ENCODE measurements at regions not wholly inside any gene's neighbourhood (a gene's known extent, or its start where the extent isn't known, plus 50 kb on each side); places are given as distances from the start of the nearest gene placed in this dataset.

DNA sequence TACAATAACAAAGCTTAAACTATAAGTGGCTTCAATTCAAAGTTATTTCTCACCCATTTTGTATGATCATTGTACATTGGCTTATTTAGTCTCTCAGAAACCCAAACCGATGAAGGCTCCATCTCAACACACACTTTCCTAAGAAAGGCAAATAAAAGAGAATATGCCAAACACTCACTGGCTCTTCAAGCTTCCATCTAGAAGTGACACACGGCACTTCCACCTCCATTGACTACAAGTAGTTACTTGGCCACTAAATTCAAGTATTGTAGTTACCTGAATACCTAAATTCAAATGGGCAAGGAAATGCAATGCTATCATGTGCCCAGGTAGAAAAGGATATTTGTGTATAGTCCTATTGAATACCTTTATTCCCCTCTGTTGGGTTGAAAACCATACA is 170.6 kb downstream of the OGFRL1 start:
- DNase-seq (ENCODE audit: extremely low spot score in 2 of 2): no peak
- Histone ChIP-seq H3K36me3 (no peaks in the 10 kb centered on the region), H3K4me1 (no peaks in the 10 kb centered on the region), H3K27ac (no peak overlapping the region), H3K27me3 (no peaks in the 10 kb centered on the region), H3K9me3 (no peaks in the 10 kb centered on the region), H3K4me3 (no peak overlapping the region)
- TF ChIP-seq, protein P1, sequence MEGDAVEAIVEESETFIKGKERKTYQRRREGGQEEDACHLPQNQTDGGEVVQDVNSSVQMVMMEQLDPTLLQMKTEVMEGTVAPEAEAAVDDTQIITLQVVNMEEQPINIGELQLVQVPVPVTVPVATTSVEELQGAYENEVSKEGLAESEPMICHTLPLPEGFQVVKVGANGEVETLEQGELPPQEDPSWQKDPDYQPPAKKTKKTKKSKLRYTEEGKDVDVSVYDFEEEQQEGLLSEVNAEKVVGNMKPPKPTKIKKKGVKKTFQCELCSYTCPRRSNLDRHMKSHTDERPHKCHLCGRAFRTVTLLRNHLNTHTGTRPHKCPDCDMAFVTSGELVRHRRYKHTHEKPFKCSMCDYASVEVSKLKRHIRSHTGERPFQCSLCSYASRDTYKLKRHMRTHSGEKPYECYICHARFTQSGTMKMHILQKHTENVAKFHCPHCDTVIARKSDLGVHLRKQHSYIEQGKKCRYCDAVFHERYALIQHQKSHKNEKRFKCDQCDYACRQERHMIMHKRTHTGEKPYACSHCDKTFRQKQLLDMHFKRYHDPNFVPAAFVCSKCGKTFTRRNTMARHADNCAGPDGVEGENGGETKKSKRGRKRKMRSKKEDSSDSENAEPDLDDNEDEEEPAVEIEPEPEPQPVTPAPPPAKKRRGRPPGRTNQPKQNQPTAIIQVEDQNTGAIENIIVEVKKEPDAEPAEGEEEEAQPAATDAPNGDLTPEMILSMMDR (IDR thresholded peaks at IDR 0.05): no peak
- TF ChIP-seq POLR2AphosphoS5 (IDR thresholded peaks at IDR 0.05; ENCODE audit: insufficient read depth in 1 of 2, low read depth in 1 of 2): no peak
- no peak for TF ChIP-seq POLR2A (IDR thresholded peaks at IDR 0.05)
- intact Hi-C loops (cut with DNase I): no loop called here

DNA sequence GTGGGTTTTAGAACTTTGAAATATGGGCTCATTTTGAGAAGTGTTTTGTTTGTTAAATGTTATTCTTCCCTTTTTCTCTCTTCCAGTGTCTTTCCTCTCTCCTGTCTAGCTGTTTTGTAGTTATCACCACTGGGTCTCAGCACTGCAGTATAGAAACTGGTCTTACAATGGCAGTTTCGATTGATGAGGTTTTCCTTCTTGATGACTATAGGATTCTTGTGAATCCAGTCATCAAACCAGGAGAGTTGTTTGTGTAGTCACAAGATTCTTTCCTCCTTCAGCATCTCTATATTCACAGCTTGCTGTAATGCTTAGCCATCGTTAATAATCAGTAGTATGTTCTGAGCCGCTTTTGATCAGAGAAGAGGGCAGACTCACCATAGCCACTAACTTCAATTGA is 172.3 kb downstream of the OGFRL1 start:
- H3K4me1 ChIP-seq: no peaks in the 10 kb centered on the region
- no peaks in the 10 kb centered on the region for H3K36me3 ChIP-seq
- H3K27me3 ChIP-seq: no peaks in the 10 kb centered on the region
- peaks cover 3% of the 10 kb centered on the region for H3K9me3 ChIP-seq
- H3K27ac ChIP-seq: no peak overlapping the region
- intact Hi-C loops (cut with DNase I): no loop called here
- no peak for DNase-seq (ENCODE audit: extremely low spot score in 2 of 2)
- TF ChIP-seq POLR2A (IDR thresholded peaks at IDR 0.05): no peak
- TF ChIP-seq POLR2AphosphoS5 (IDR thresholded peaks at IDR 0.05; ENCODE audit: insufficient read depth in 1 of 2, low read depth in 1 of 2): no peak
- TF ChIP-seq, protein P1 (IDR thresholded peaks at IDR 0.05): no peak
- H3K4me3 ChIP-seq: no peak overlapping the region

DNA sequence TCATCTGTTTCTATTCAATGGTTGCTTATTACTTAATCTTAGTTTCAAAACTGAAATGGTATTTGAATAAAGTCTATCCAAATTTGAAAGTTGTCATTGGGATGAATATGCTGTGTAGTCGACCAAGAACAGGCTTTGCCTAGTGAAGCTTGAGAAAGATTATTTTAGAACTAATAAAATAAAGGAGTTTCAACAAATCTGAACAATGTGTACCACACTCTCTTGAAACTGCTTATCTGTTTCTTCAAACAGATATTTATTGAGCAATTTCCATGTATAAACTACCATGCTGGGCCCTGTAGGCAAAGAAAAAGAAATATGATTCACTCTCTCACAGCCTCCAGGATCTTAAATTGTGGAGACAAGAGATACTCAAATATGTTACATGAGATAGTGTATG is 174.4 kb downstream of the OGFRL1 start:
- Histone ChIP-seq H3K27me3 (no peaks in the 10 kb centered on the region), H3K36me3 (no peaks in the 10 kb centered on the region), H3K4me3 (no peak overlapping the region), H3K4me1 (no peaks in the 10 kb centered on the region), H3K9me3 (peaks cover 3% of the 10 kb centered on the region), H3K27ac (no peak overlapping the region)
- intact Hi-C loops (cut with DNase I): no loop called here
- no peak for DNase-seq (ENCODE audit: extremely low spot score in 2 of 2)
- TF ChIP-seq POLR2AphosphoS5 (IDR thresholded peaks at IDR 0.05; ENCODE audit: insufficient read depth in 1 of 2, low read depth in 1 of 2): no peak
- TF ChIP-seq, protein P1 (IDR thresholded peaks at IDR 0.05): no peak

DNA sequence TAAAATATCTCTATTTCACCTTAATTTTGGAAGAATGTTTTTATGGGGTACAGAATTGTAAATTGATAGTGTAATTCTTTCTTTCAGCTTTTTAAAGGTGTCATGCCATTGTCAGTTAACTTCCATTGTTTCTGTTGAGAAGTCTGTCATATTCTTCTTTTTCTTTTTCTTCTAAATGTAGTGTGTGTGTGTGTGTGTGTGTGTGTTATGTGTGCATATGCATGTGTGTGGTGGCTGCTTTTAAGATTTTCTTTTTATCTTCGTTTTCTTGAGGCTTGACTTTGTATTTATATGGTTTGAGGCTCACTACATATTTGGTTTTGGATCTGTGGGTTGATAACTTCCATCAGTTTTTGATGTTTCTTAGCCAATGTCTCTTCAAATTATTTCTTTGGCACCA is 176.5 kb downstream of the OGFRL1 start:
- Histone ChIP-seq H3K27ac (no peak overlapping the region), H3K9me3 (peaks cover 3% of the 10 kb centered on the region)

DNA sequence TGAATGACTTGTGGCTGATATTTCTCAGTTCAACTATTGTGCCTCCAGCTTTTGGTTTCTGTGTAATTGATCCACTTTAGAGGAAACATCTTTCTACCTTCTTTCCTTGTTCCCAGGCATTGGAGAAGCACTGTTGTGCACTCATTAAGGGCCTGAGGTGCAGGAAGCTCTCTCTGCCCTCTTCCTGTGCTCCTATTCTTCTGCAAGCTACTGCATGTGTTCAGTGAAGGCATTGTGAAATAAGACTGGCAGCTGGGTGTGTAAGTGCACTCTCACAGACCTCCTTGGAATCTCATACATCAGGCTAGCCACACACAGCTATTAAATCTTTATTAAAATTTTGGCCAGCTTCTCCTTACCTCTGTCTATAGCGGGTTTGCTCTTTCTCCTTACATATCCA is 177.8 kb downstream of the OGFRL1 start:
- Histone ChIP-seq H3K36me3 (no peaks in the 10 kb centered on the region), H3K27me3 (no peaks in the 10 kb centered on the region), H3K9me3 (peaks cover 3% of the 10 kb centered on the region), H3K27ac (no peak overlapping the region), H3K4me1 (no peaks in the 10 kb centered on the region), H3K4me3 (no peak overlapping the region)
- TF ChIP-seq, protein P1 (IDR thresholded peaks at IDR 0.05): no peak
- TF ChIP-seq POLR2AphosphoS5 (IDR thresholded peaks at IDR 0.05; ENCODE audit: insufficient read depth in 1 of 2, low read depth in 1 of 2) (no peak), POLR2A (IDR thresholded peaks at IDR 0.05) (no peak)
- intact Hi-C loops (cut with DNase I): no loop called here
- DNase-seq (ENCODE audit: extremely low spot score in 2 of 2): no peak

More for the DNA sequence above, 176.5 kb downstream of the OGFRL1 start:
- no peaks in the 10 kb centered on the region for H3K4me1 ChIP-seq
- intact Hi-C loops (cut with DNase I): no loop called here
- H3K4me3 ChIP-seq: no peak overlapping the region
- no peaks in the 10 kb centered on the region for H3K27me3 ChIP-seq
- TF ChIP-seq POLR2A (IDR thresholded peaks at IDR 0.05) (no peak), POLR2AphosphoS5 (IDR thresholded peaks at IDR 0.05; ENCODE audit: insufficient read depth in 1 of 2, low read depth in 1 of 2) (no peak)
- TF ChIP-seq, protein P1 (IDR thresholded peaks at IDR 0.05): no peak
- DNase-seq (ENCODE audit: extremely low spot score in 2 of 2): no peak
- no peaks in the 10 kb centered on the region for H3K36me3 ChIP-seq
